ENCODE measurements at regions not wholly inside any gene's neighbourhood (a gene's known extent, or its start where the extent isn't known, plus 50 kb on each side); places are given as distances from the start of the nearest gene placed in this dataset.

DNA sequence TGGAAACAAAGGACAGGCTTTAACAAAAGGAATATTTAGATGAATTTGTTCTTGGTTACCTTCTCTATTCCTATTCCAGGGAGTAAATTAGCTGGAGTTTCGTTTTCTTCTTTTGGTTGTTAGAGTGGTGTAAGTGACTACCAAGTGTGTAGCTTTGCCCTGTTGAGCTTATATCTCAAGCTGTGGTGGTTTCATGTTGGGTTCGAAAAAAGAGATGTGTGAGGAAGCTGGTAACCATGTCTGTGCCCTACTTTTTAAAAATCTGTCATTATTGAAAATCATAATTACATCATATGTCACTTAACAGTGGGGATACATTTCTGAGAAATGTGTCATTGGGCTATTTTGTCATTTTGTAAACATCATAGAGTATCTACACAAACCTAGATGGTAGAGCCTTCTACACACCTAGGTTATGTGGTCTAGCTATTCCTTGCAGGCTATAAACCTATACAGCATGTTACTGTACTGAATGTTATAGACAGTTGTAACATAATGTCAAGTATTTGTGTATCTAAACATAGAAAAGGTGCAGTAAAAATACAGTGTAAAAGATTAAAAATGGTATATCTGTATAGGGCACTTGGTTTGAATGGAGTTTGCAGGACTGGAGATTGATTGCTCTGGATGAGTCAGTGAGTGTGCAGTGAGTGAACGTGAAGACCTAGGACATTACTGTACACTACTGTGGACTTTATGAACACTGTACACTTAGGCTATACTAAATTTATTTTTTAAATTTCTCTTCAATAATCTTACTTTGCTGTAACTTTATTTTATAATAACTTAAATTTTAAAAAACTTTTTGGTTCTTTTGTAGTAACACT is 90.4 kb downstream of the SEPTIN7 start:
- no peak for TF ChIP-seq NFYB (IDR thresholded peaks at IDR 0.05; ENCODE audit: extremely low read depth, insufficient read length)
- no peak for TF ChIP-seq PATZ1 (CRISPR knock-in tag; IDR thresholded peaks at IDR 0.05; ENCODE audit: borderline replicate concordance)
- TF ChIP-seq, protein P1, sequence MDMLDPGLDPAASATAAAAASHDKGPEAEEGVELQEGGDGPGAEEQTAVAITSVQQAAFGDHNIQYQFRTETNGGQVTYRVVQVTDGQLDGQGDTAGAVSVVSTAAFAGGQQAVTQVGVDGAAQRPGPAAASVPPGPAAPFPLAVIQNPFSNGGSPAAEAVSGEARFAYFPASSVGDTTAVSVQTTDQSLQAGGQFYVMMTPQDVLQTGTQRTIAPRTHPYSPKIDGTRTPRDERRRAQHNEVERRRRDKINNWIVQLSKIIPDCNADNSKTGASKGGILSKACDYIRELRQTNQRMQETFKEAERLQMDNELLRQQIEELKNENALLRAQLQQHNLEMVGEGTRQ (CRISPR knock-in tag; IDR thresholded peaks at IDR 0.05) = no peak
- TF ChIP-seq CTCF (IDR thresholded peaks at IDR 0.05 in 2 of 3, conservative IDR thresholded peaks at IDR 0.05 in 1 of 3; ENCODE audit: insufficient read depth in 2 of 3, low read depth in 1 of 3, low read length in 3 of 3) = no peak
- TF ChIP-seq, protein P2, sequence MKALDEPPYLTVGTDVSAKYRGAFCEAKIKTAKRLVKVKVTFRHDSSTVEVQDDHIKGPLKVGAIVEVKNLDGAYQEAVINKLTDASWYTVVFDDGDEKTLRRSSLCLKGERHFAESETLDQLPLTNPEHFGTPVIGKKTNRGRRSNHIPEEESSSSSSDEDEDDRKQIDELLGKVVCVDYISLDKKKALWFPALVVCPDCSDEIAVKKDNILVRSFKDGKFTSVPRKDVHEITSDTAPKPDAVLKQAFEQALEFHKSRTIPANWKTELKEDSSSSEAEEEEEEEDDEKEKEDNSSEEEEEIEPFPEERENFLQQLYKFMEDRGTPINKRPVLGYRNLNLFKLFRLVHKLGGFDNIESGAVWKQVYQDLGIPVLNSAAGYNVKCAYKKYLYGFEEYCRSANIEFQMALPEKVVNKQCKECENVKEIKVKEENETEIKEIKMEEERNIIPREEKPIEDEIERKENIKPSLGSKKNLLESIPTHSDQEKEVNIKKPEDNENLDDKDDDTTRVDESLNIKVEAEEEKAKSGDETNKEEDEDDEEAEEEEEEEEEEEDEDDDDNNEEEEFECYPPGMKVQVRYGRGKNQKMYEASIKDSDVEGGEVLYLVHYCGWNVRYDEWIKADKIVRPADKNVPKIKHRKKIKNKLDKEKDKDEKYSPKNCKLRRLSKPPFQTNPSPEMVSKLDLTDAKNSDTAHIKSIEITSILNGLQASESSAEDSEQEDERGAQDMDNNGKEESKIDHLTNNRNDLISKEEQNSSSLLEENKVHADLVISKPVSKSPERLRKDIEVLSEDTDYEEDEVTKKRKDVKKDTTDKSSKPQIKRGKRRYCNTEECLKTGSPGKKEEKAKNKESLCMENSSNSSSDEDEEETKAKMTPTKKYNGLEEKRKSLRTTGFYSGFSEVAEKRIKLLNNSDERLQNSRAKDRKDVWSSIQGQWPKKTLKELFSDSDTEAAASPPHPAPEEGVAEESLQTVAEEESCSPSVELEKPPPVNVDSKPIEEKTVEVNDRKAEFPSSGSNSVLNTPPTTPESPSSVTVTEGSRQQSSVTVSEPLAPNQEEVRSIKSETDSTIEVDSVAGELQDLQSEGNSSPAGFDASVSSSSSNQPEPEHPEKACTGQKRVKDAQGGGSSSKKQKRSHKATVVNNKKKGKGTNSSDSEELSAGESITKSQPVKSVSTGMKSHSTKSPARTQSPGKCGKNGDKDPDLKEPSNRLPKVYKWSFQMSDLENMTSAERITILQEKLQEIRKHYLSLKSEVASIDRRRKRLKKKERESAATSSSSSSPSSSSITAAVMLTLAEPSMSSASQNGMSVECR (CRISPR knock-in tag; IDR thresholded peaks at IDR 0.05) = no peak
- TF ChIP-seq POLR2A (conservative IDR thresholded peaks at IDR 0.05) = no peak
- no peak for TF ChIP-seq SRSF1 (IDR thresholded peaks at IDR 0.05; ENCODE audit: low read depth, low read length)
- no peak for TF ChIP-seq EHMT2 (IDR thresholded peaks at IDR 0.05)
- no peak for TF ChIP-seq ZNF24 (IDR thresholded peaks at IDR 0.05)
